K562 (cell line): ENCODE measurements at regions not wholly inside any gene's neighbourhood (a gene's known extent, or its start where the extent isn't known, plus 50 kb on each side); places are given as distances from the start of the nearest gene placed in this dataset.

Source experiments
- ATAC-seq: fragments of 200-7000 bp; cut with Tn5 transposase; 3 replicates; pipeline ENCODE4 v1.9.1; 2020; ENCODE audit warnings: moderate library complexity
- BruUV-seq: library from RNA; stranded (reverse); fragments of 400-500 nt; replicated peaks from 2 replicates; lab custom pipeline; 2021; lab: Mats Ljungman, UMichigan
- CTCF ChIA-PET: fragments of 300-600 bp; formaldehyde crosslinking; extraction: SDS; loops from one replicate; lab custom pipeline; 2021; ENCODE audit warnings: low intra/inter-chr PET ratio; lab: Yijun Ruan, JAX
- POLR2A ChIA-PET: fragments of 300-600, 350-650 bp; sonication (Branson Sonifier 250); formaldehyde crosslinking; extraction: SDS; loops from one replicate; lab custom pipeline; 2021; ENCODE audit warnings: antibody characterized with exemption, inconsistent platforms; lab: Yijun Ruan, JAX
- DNase-seq, 4 experiments: peaks; one replicate each; pipeline versions ENCODE4 v3.0.0 to v3.0.0-alpha.2; 2011 to 2018; ENCODE audit warnings: low spot score in 3 of 4, mixed read lengths in 3 of 4; ENCODE audit errors: extremely low read depth in 1 of 4
- FAIRE-seq: peaks from 2 replicates; lab custom pipeline; 2011; peaks lifted over from hg19 to GRCh38; lab: Jason Lieb, UNC
- H2AFZ ChIP-seq: 2 replicates; pipeline ENCODE4 v1.6.0; 2011; ENCODE audit warnings: low read depth, low read length, control low read depth, inconsistent platforms
- H3K27ac ChIP-seq: fragments of 200-600 bp; 3 replicates; pipeline ENCODE4 v1.8.0; 2011; ENCODE audit warnings: low read depth, mild to moderate bottlenecking, control low read depth, inconsistent platforms, low read length, moderate library complexity, mixed read lengths; ENCODE audit errors: extremely low read depth
- H3K27me3 ChIP-seq, 2 experiments: fragments of 300-600 bp in 1 of 2; 2 replicates in 1 of 2; 3 replicates in 1 of 2; pipeline versions ENCODE4 v1.6.0 to v1.8.0; 2011; ENCODE audit warnings: inconsistent platforms in 2 of 2, low read length in 2 of 2, mild to moderate bottlenecking in 1 of 2, mixed read lengths in 1 of 2, moderate library complexity in 1 of 2; ENCODE audit not compliant: control insufficient read depth in 2 of 2, insufficient read depth in 2 of 2
- H3K36me3 ChIP-seq: fragments of 300-600 bp; 3 replicates; pipeline ENCODE4 v1.8.0; 2011; ENCODE audit warnings: mild to moderate bottlenecking, low read length, inconsistent platforms; ENCODE audit not compliant: control insufficient read depth, insufficient read depth
- H3K4me1 ChIP-seq, 2 experiments: fragments of 200-600 bp in 1 of 2; replicated peaks in 1 of 2; 2 replicates in 1 of 2; 3 replicates in 1 of 2; pipeline versions ENCODE4 v1.5.1 to v1.8.0; 2011; ENCODE audit warnings: inconsistent platforms in 2 of 2, low read length in 2 of 2, mild to moderate bottlenecking in 1 of 2, mixed read lengths in 1 of 2, moderate library complexity in 1 of 2; ENCODE audit not compliant: control insufficient read depth in 2 of 2, insufficient read depth in 2 of 2
- H3K4me2 ChIP-seq: 2 replicates; pipeline ENCODE4 v1.6.1; 2011; ENCODE audit warnings: low read length, control low read depth, inconsistent platforms, mixed read lengths; ENCODE audit not compliant: insufficient read depth
- H3K4me3 ChIP-seq: fragments of 200-600 bp; sonication (generic), shearing (Covaris generic); 2 replicates; pipeline ENCODE4 v1.5.1; 2016; ENCODE audit warnings: control low read depth, inconsistent platforms
- H3K79me2 ChIP-seq: fragments of 200-600 bp; 3 replicates; pipeline ENCODE4 v1.8.0; 2011; ENCODE audit warnings: low read length, inconsistent platforms; ENCODE audit not compliant: control insufficient read depth, insufficient read depth
- H3K9ac ChIP-seq, 2 experiments: 2 replicates each; pipeline versions ENCODE4 v1.6.0 to v1.6.1; 2011; ENCODE audit warnings: low read depth in 2 of 2, low read length in 2 of 2, control low read depth in 1 of 2, inconsistent platforms in 1 of 2, mild to moderate bottlenecking in 1 of 2, mixed read lengths in 1 of 2; ENCODE audit not compliant: insufficient read depth in 1 of 2
- H3K9me1 ChIP-seq: one replicate; pipeline ENCODE4 v1.6.0; 2011; ENCODE audit warnings: inconsistent platforms, mild to moderate bottlenecking, low read length, moderate library complexity; ENCODE audit not compliant: control insufficient read depth, insufficient read depth
- H3K9me3 ChIP-seq: replicated peaks from 2 replicates; pipeline ENCODE4 v1.5.1; 2011; ENCODE audit warnings: low read depth, low read length, inconsistent platforms; ENCODE audit not compliant: control insufficient read depth, insufficient read depth
- H4K20me1 ChIP-seq: replicated peaks from 2 replicates; pipeline ENCODE4 v1.6.1; 2011; ENCODE audit warnings: low read length, inconsistent platforms, mixed read lengths; ENCODE audit not compliant: control insufficient read depth, insufficient read depth
- CEBPG ChIP-seq, 3 experiments: fragments of 200-800 bp in 1 of 3; sonication (Bioruptor generic) in 1 of 3; sonication (generic) in 1 of 3; formaldehyde crosslinking in 1 of 3; IDR thresholded peaks in 2 of 3; conservative IDR thresholded peaks in 1 of 3; 2 replicates each; pipeline versions ENCODE4 v1.6.1 to v1.8.0; 2016 to 2022; ENCODE audit warnings: missing compliant biosample characterization in 2 of 3, missing genetic modification characterization in 2 of 3, mild to moderate bottlenecking in 1 of 3, missing genetic modification reagents in 1 of 3
- JUND ChIP-seq, 2 experiments: IDR thresholded peaks; 2 replicates in 1 of 2; 3 replicates in 1 of 2; pipeline ENCODE4 v1.6.1; 2011; ENCODE audit warnings: borderline replicate concordance in 2 of 2, low read depth in 2 of 2, low read length in 2 of 2, improper control_type of control experiment in 1 of 2, missing biosample characterization in 1 of 2, missing genetic modification characterization in 1 of 2, missing genetic modification reagents in 1 of 2
- ZNF124 ChIP-seq: sonication (generic); formaldehyde crosslinking; IDR thresholded peaks from 2 replicates; pipeline ENCODE4 v1.8.1; 2022; ENCODE audit warnings: missing genetic modification reagents
- WGBS: fragments of 100-300 bp; shearing (Covaris generic); methylation state at CpG from one replicate; pipeline ENCODE4 v1.1.6; 2016; ENCODE audit warnings: low coverage, mixed read lengths; ENCODE audit not compliant: insufficient coverage; ENCODE audit errors: missing lambda C conversion rate; 5-methylcytosine and 5-hydroxymethylcytosine counted together
- in situ Hi-C: fragments of 300-500 bp; cut with MboI; formaldehyde crosslinking; loops from 4 replicates; pipeline ENCODE4 v1.15.0; 2018; ENCODE audit warnings: inconsistent platforms, mixed read lengths
- intact Hi-C: fragments of 100-400 bp; cut with micrococcal nuclease; formaldehyde crosslinking; loops from 2 replicates; pipeline ENCODE4 v1.14.2; 2022
- TF ChIP-seq, protein P1 (sequence below): fragments of 250-450 bp; sonication (Bioruptor Pico); IDR thresholded peaks from 2 replicates; pipeline ENCODE4 v1.4.0; 2020; ENCODE audit warnings: mild to moderate bottlenecking, moderate library complexity, borderline replicate concordance
- TF ChIP-seq, protein P2 (sequence below): IDR thresholded peaks from 2 replicates; pipeline ENCODE4 v1.6.1; 2011; ENCODE audit warnings: borderline replicate concordance, low read depth, mild to moderate bottlenecking, moderate library complexity, low read length; ENCODE audit not compliant: insufficient read depth, poor library complexity, severe bottlenecking
- TF ChIP-seq, protein P3 (sequence below): fragments of 250-450 bp; sonication (Bioruptor Pico); IDR thresholded peaks from 2 replicates; pipeline ENCODE4 v1.6.1; 2021; ENCODE audit warnings: mild to moderate bottlenecking

DNA sequence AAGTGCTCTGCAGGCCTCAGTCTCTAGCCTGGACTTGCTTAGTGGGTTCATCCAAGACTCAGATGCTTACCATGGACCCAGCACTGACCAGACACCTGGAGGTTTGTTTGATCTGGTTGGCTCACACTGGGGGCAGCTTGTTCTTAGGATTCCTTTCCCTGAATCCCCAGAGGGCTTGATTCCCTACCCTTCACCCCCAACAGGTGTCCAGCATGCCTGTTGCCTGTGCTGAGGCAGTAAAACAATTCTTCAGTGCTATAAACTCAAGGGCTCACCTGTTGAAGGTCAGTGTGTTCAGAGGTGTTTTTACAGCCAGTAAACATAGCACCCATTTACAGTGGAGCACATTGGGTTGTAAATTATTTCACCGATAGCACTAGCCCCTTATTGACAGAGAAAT, 123.8 kb upstream of the KLF4 start (continued):
- TF ChIP-seq, protein P1, sequence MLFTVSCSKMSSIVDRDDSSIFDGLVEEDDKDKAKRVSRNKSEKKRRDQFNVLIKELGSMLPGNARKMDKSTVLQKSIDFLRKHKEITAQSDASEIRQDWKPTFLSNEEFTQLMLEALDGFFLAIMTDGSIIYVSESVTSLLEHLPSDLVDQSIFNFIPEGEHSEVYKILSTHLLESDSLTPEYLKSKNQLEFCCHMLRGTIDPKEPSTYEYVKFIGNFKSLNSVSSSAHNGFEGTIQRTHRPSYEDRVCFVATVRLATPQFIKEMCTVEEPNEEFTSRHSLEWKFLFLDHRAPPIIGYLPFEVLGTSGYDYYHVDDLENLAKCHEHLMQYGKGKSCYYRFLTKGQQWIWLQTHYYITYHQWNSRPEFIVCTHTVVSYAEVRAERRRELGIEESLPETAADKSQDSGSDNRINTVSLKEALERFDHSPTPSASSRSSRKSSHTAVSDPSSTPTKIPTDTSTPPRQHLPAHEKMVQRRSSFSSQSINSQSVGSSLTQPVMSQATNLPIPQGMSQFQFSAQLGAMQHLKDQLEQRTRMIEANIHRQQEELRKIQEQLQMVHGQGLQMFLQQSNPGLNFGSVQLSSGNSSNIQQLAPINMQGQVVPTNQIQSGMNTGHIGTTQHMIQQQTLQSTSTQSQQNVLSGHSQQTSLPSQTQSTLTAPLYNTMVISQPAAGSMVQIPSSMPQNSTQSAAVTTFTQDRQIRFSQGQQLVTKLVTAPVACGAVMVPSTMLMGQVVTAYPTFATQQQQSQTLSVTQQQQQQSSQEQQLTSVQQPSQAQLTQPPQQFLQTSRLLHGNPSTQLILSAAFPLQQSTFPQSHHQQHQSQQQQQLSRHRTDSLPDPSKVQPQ (CRISPR knock-in tag): no peak
- TF ChIP-seq, protein P2, sequence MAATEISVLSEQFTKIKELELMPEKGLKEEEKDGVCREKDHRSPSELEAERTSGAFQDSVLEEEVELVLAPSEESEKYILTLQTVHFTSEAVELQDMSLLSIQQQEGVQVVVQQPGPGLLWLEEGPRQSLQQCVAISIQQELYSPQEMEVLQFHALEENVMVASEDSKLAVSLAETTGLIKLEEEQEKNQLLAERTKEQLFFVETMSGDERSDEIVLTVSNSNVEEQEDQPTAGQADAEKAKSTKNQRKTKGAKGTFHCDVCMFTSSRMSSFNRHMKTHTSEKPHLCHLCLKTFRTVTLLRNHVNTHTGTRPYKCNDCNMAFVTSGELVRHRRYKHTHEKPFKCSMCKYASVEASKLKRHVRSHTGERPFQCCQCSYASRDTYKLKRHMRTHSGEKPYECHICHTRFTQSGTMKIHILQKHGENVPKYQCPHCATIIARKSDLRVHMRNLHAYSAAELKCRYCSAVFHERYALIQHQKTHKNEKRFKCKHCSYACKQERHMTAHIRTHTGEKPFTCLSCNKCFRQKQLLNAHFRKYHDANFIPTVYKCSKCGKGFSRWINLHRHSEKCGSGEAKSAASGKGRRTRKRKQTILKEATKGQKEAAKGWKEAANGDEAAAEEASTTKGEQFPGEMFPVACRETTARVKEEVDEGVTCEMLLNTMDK: no peak
- no peak for TF ChIP-seq ZNF124 (CRISPR knock-in tag)
- TF ChIP-seq CEBPG (CRISPR knock-in tag; IDR thresholded peaks at IDR 0.05): no peak
- TF ChIP-seq CEBPG (tag; conservative IDR thresholded peaks at IDR 0.05 in 1 of 2, IDR thresholded peaks at IDR 0.05 in 1 of 2): no peak

DNA sequence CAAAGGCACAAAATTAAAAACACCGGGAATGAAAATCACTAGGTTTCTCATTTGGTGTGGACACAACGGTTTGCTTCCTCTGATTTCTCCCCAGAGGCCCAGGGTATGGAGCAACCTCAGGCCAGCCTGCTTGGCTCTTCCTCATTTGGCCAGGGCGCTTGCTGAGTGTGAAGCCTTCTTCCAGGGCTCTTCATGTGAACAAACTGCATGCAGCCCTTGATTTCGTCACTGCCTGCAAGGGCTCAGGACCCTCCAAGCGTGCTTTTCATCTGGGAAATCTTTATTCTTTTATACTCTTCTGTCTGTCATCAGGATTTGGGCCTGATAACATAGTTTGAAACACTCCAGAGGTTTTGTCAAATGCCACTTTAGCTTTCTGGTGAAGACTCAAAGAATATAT, 122.6 kb upstream of the KLF4 start:
- Histone ChIP-seq H2AFZ (no peak overlapping the region), H3K9ac (no peak overlapping the region), H3K36me3 (no peaks in the 10 kb centered on the region), H4K20me1 (no peaks in the 10 kb centered on the region; the same call in 1 of the 2 replicates), H3K9me1 (no peaks in the 10 kb centered on the region), H3K79me2 (no peaks in the 10 kb centered on the region), H3K4me2 (no peak overlapping the region), H3K4me1 (no peaks in the 10 kb centered on the region), H3K9me3 (no peaks in the 10 kb centered on the region), H3K4me3 (no peak overlapping the region), H3K27ac (no peak overlapping the region), H3K27me3 (peaks cover 0 to 7% of the 10 kb centered on the region in 2 experiments; a peak in 2 of 5 replicates)
- in situ Hi-C loops: no loop called here
- ChIA-PET POLR2A (interaction anchor here (0.7 kb wide), 1 partner anchor 11 kb away, joined by 3 read pairs; no protein-coding TSS in a partner anchor), CTCF (no interaction called here)
- BruUV-seq: no TSS peak
- DNase-seq (no peak), ATAC-seq (no peak), FAIRE-seq (no peak)
- WGBS: 0% methylated on average over 5 of the region's 5 CpGs
- intact Hi-C loops: no loop called here
- TF ChIP-seq, protein P3, sequence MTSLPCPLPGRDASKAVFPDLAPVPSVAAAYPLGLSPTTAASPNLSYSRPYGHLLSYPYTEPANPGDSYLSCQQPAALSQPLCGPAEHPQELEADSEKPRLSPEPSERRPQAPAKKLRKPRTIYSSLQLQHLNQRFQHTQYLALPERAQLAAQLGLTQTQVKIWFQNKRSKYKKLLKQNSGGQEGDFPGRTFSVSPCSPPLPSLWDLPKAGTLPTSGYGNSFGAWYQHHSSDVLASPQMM (CRISPR knock-in tag): no peak
- TF ChIP-seq JUND (IDR thresholded peaks at IDR 0.05; ENCODE audit: borderline replicate concordance, low read depth, low read length) (no peak), JUND (tag; IDR thresholded peaks at IDR 0.05; ENCODE audit: borderline replicate concordance, low read depth, low read length) (no peak)
